AG04450 (cell line): ENCODE measurements at regions not wholly inside any gene's neighbourhood (a gene's known extent, or its start where the extent isn't known, plus 50 kb on each side); places are given as distances from the start of the nearest gene placed in this dataset.

Source experiments
- CTCF ChIA-PET: fragments of 300-600, 350-600 bp; formaldehyde crosslinking; extraction: SDS; loops from one replicate; lab custom pipeline; 2022; ENCODE audit warnings: antibody characterized with exemption, inconsistent platforms; lab: Charles Lee
- POLR2A ChIA-PET: fragments of 350-600 bp; formaldehyde crosslinking; extraction: SDS; loops from one replicate; lab custom pipeline; 2021; ENCODE audit warnings: antibody characterized with exemption, inconsistent platforms; lab: Yijun Ruan, JAX
- DNase-seq: peaks from one replicate; pipeline ENCODE4 v3.0.0-alpha.2; 2011; ENCODE audit warnings: low read depth, low spot score
- H3K27ac ChIP-seq: one replicate; pipeline ENCODE4 v1.5.1; 2012; ENCODE audit warnings: low read depth, low read length, control low read depth
- H3K27me3 ChIP-seq: one replicate; pipeline ENCODE4 v1.6.0; 2012; ENCODE audit warnings: low read length; ENCODE audit not compliant: control insufficient read depth, insufficient read depth
- H3K4me3 ChIP-seq: 2 replicates; pipeline ENCODE4 v1.5.1; 2011; ENCODE audit warnings: mild to moderate bottlenecking, low read depth, low read length, control low read depth
- H3K9me3 ChIP-seq: 2 replicates; pipeline ENCODE4 v1.5.1; 2012; ENCODE audit warnings: low read length; ENCODE audit not compliant: control insufficient read depth, insufficient read depth
- TF ChIP-seq, protein P1 (sequence below): IDR thresholded peaks from 2 replicates; pipeline ENCODE4 v1.5.1; 2011; ENCODE audit warnings: low read depth, low read length, control low read depth, inconsistent platforms

DNA sequence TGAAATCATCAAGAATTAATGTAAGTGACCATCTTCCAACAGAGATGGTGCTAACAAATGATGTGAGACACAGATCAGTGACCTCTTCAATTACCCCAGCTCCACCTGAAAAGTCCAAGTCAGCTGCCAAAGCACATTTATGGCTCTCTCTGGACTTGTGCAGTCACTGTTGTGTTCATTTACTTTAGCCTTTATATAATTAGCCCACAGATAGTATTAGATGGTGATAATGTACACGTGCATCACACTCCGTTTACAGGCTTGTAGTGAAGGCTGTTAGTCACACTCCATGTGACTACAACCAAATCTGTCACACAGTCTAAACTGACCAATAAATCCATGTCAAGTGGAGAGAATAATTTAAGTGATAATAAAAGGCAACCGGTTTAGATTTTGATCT lies 331.5 kb upstream of the IL12A start:
- no peak overlapping the region for H3K4me3 ChIP-seq
- H3K27ac ChIP-seq: no peak overlapping the region
- TF ChIP-seq, protein P1, sequence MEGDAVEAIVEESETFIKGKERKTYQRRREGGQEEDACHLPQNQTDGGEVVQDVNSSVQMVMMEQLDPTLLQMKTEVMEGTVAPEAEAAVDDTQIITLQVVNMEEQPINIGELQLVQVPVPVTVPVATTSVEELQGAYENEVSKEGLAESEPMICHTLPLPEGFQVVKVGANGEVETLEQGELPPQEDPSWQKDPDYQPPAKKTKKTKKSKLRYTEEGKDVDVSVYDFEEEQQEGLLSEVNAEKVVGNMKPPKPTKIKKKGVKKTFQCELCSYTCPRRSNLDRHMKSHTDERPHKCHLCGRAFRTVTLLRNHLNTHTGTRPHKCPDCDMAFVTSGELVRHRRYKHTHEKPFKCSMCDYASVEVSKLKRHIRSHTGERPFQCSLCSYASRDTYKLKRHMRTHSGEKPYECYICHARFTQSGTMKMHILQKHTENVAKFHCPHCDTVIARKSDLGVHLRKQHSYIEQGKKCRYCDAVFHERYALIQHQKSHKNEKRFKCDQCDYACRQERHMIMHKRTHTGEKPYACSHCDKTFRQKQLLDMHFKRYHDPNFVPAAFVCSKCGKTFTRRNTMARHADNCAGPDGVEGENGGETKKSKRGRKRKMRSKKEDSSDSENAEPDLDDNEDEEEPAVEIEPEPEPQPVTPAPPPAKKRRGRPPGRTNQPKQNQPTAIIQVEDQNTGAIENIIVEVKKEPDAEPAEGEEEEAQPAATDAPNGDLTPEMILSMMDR: no peak
- peaks cover 4% of the 10 kb centered on the region for H3K27me3 ChIP-seq
- ChIA-PET POLR2A (no interaction called here), CTCF (no interaction called here)
- DNase-seq: no peak
- peaks cover 7% of the 10 kb centered on the region; the same call in 1 of the 2 replicates for H3K9me3 ChIP-seq

DNA sequence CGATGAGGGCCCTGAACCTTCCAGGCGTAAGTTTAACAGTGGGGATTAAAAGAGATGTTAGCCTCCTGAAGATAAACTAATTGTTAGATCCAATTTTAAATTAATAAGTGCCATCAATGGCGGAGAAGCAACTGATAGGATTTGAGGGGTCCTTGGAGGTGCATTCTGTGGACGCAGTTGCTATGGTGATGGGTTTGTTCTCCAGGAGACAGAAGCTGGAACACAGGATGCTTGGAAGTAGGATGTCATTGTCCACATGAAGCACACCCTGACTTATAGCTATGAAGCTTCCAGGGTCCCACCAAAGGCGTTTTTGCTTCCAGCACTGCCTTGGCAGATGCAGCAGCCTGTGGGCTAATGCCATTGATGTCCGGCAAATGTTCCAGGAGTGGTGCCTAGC lies 331.0 kb upstream of the IL12A start:
- peaks cover 4% of the 10 kb centered on the region for H3K27me3 ChIP-seq
- POLR2A ChIA-PET: no interaction called here
- no peak overlapping the region for H3K4me3 ChIP-seq
- H3K27ac ChIP-seq: no peak overlapping the region
- no peak for DNase-seq
- peaks cover 7% of the 10 kb centered on the region; the same call in 1 of the 2 replicates for H3K9me3 ChIP-seq
- CTCF ChIA-PET: no interaction called here
- TF ChIP-seq, protein P1: no peak

DNA sequence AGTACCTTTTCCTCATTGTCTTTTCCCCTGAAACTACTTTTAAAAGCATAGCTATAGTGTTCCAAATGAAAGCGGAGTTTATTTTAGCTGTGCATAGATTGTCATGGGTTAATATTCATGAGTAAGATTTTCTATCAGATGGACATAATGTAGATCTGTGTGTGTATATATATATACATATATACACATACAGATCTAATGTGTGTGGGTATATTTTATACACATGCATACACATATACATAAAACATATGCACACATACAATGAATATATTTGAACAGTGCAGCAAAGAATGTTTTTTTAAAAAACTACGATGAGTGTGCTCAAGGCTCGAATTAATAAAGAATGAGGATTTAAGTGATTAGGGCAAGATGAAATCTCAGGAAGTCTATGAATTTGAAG lies 328.3 kb upstream of the IL12A start:
- Histone ChIP-seq H3K4me3 (no peak overlapping the region), H3K27ac (no peak overlapping the region), H3K27me3 (peaks cover 4% of the 10 kb centered on the region), H3K9me3 (peaks cover 7% of the 10 kb centered on the region; the same call in 1 of the 2 replicates)
- no peak for DNase-seq
- TF ChIP-seq, protein P1: no peak
- CTCF ChIA-PET: no interaction called here
- POLR2A ChIA-PET: no interaction called here

DNA sequence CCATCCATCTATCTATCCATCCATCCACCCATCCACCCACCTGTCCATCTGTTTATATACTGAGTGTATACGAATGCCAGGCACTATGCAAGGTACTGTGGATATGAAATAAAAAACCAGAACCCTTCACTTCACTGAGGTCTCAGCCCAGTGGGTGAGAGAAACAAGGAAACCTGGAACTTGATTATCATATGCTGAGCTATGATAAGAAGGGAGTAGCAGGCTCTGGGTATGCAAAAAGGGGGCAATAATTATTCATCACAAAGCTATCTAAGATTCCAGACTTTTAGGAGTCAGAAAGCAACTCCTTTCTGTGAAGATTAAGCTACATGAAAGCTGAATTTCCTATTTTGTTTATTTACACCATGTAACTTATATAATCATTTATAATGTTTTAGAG lies 327.7 kb upstream of the IL12A start:
- DNase-seq: no peak
- CTCF ChIA-PET: no interaction called here
- POLR2A ChIA-PET: no interaction called here

DNA sequence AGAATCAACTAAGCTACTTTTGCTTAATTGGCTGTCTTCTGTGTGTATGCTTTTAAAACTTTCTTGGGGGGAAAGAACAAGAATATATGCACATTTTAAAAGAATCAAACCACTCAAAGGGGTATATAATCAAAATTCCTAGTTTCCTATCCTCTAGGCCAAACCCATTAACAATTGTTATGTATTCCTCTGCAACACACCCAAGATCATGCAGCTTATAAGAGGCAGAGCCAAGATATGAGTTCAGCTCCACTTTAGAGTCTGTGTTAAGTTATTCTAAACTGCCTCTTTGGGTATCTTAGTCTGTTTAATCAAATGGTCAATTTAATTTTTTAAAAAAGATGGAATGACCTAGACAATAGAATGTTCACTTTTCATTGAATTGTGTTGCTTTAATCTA lies 326.1 kb upstream of the IL12A start:
- Histone ChIP-seq H3K4me3 (no peak overlapping the region), H3K9me3 (peaks cover 7% of the 10 kb centered on the region; the same call in 1 of the 2 replicates), H3K27me3 (no peaks in the 10 kb centered on the region), H3K27ac (no peak overlapping the region)
- POLR2A ChIA-PET: no interaction called here
- DNase-seq: no peak
- CTCF ChIA-PET: interaction anchor here (0.9 kb wide), 1 partner anchor 143 kb away, joined by 3 read pairs; no protein-coding TSS in a partner anchor
- TF ChIP-seq, protein P1: no peak

More for the DNA sequence above, 327.7 kb upstream of the IL12A start:
- peaks cover 2% of the 10 kb centered on the region for H3K27me3 ChIP-seq
- H3K27ac ChIP-seq: no peak overlapping the region
- H3K9me3 ChIP-seq: peaks cover 7% of the 10 kb centered on the region; the same call in 1 of the 2 replicates
- TF ChIP-seq, protein P1: no peak
- H3K4me3 ChIP-seq: no peak overlapping the region
